NCI-H460 (cell line): ENCODE measurements at regions not wholly inside any gene's neighbourhood (a gene's known extent, or its start where the extent isn't known, plus 50 kb on each side); places are given as distances from the start of the nearest gene placed in this dataset.
A peak's percentile ranks its signal among the peaks of the same experiment; 100 is the strongest.
"Not testable (repeated sequence)": the region's sequence is repeated elsewhere in the genome, so short reads cannot be mapped to it uniquely, and the experiment has no call there.

ENCODE experiments used
- DNase-seq: peaks from one replicate; pipeline ENCODE4 v3.0.0-alpha.2; 2016; ENCODE audit warnings: low read depth; ENCODE audit errors: extremely low read depth

GRCh38 chr6:27095914-27096313 is 151.6 kb upstream of the PRSS16 start:
- DNase-seq: no peak

GRCh38 chr6:27096834-27097511 is 150.5 kb upstream of the PRSS16 start:
- DNase-seq: peak; percentile 49

DNA sequence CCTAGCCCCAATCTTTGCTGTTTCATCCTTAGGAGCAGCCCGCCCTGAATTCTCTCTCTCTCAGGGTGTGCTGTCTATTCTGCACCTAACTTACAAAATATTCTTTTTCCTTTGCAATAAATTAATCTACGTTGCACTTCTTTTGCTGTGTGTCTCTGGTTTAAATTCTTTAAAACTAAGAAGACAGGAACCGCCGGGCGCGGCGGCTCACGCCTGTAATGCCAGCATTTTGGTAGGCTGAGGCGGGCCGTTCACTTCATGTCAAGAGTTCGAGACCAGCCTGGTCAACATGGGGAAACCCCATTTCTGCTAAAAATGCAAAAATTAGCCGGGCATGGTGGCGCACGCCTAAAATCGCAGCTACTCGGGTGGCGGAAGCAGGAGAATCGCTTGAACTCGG is 148.5 kb upstream of the PRSS16 start:
- DNase-seq: no peak

GRCh38 chr6:27100921-27101320 is 146.6 kb upstream of the PRSS16 start:
- DNase-seq: no peak

- DNase-seq: no peak
Measured at GRCh38 chr6:27101824-27102223, 145.7 kb upstream of the PRSS16 start.

DNA sequence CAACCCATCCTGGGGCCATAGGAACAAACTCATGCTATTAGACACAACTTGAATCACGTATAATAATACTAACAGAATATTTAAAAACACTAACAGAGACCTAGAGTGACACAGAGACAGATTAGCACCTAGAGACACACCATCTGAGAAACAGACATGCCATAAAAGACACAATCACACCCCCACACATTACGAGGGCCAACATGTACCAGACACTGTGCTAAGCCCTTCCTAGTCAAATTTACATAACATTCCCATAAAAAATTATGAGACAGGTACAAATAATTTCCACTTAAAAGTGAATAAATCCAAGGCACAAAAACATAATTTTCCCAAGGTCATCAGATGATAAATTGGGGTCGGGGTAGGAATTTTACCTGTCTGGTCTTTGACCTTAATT is 141.1 kb upstream of the PRSS16 start:
- DNase-seq: no peak

DNA sequence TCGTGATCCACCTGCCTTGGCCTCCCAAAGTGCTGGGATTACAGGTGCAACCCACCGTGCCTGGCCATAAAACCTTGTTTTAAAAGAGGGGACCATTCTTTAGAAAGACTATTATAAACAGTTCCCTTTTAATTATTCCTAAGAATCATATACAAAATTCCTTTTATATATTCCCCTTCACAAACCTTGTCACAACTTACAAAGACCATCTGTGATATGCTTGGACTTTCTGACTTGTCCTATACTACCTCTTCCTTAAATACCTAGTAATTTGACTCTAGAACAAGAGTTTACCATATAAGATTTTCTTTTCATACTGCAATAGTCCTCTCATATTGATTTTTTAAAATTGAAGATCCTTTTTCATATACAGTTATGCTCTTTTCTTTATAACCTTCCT is 135.8 kb upstream of the PRSS16 start:
- no peak for DNase-seq

DNA sequence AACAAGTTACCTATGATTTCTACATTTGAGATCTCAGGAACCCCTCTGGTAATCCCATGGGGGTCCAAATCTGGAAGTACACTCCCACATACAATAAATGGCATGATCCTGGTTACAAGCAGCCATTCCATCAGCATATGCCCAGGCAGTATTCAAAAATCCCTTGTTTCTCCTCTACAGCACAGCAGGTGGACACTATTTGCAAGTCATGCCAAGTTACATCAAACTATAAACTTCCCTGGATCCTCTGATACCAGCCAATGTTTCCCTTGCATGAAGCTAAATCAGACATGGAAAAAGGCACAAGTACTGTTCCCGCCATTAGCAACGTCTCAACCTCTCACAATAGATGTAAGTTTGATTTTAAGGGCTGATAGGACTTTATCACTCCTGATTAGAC is 134.5 kb upstream of the PRSS16 start:
- no peak for DNase-seq

GRCh38 chr6:27119329-27119728 is 128.2 kb upstream of the PRSS16 start:
- DNase-seq: no peak

DNA sequence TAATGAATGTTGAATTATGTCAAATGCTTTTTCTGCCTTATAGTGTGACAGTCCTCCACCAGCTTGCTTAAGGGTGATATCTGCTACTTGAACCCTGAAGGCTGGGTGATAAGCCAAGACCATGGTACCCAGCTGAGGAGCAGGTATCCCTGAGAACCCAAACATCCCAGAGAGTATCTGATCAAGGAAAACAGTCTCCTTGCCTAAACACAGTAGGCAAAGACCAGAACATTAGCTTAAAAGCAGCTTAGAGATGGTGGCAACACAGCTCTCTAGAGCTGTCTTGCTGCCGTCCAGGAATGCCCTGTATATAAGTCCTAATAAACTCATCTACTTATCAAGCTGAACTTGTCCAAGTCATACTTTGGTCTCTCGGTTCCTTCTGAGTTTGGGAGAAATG is 127.7 kb upstream of the PRSS16 start:
- no peak for DNase-seq

DNA sequence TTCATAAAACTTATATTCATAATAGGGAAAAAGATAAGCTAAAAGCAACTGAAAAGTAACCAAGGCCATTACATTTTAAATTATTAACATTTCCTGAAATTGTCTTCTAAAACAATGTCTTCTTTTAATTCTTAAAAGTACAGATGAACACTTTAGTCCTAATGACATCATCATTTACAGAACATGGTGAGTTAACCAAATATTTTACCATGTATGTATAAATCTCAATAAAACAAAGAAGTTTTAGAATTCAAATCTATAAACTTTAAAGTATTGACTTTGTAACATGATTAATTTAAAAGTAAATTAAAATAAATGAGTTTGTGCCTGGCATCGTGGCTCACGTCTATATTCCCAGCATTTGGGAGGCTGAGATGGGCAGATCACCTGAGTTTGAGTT is 125.9 kb upstream of the PRSS16 start:
- DNase-seq: no peak

DNA sequence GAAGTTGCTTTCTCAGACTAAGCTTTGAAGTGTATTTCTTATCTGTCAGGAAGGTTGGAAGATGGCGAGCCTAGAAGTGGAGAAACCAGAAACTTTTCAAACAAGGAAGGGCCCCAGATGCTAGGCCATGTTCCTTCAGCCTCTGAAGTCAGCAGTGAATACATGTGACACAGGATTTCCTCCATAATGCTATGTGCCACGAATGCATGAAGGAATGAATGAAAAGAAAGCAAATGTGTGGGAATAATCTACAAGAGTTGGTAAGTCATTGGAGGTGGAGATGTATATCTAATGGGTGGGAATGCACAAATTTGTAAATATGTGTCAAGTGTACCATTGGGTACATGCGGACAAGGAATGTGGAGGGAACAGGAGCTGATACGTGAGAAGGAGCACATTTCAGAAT is 123.2 kb upstream of the PRSS16 start:
- no peak for DNase-seq

DNA sequence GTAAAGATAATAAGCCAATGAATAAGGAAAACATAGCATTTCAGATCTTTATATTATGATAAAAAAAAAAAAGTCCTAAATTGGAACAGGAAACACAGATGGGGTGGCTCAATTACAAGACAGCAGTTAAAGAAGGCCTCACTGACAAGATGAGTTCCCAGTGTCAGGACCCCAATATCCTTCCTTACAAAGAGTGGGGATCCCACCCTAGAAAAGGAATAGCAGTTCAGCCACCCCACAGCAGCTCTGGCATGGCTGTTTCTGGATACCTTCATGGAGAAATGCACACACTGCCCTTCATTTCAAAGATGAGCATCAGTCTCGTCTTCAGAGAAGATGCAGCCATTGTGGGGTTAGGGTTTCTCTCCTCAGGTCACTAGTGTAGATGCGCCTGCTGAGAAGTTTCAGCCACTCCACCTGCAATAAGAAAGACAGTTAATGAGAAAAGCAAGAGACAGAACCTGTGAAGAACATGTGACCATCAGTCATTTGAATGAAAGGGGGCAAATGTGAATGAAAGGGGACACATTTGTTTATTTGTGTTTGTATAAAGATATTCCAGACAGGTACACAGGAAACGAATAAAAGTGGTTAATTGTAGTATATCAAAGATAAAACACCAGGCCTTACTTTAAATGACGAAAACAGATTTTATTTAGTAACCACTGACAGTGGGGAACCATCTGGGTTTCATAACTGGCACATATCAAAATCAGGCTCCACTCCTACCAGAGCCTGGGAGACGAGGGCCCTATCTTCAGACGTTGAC is 121.3 kb upstream of the PRSS16 start:
- no peak for DNase-seq

- peak; percentile 88 for DNase-seq
Measured at GRCh38 chr6:27126815-27127537, 120.5 kb upstream of the PRSS16 start.

DNA sequence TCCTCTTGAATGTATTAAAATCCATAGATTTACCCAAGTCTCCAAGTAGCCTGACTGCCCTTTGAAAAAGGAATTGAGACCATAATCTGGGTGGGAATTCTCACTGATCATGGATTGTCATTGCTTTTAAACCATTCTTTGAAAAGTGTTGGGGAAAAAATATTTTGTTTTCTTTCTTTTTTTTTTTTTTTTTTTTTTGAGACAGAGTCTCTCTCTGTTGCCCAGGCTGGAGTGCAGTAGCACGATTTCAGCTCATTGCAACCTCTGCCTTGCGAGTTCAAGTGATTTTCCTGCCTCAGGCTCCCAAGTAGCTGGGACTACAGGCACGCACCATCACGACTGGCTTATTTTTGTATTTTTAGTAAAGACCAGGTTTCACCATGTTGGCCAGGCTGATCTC is 119.6 kb upstream of the PRSS16 start:
- not testable (repeated sequence) for DNase-seq

GRCh38 chr6:27128311-27129094 is 119.0 kb upstream of the PRSS16 start:
- DNase-seq: no peak

DNA sequence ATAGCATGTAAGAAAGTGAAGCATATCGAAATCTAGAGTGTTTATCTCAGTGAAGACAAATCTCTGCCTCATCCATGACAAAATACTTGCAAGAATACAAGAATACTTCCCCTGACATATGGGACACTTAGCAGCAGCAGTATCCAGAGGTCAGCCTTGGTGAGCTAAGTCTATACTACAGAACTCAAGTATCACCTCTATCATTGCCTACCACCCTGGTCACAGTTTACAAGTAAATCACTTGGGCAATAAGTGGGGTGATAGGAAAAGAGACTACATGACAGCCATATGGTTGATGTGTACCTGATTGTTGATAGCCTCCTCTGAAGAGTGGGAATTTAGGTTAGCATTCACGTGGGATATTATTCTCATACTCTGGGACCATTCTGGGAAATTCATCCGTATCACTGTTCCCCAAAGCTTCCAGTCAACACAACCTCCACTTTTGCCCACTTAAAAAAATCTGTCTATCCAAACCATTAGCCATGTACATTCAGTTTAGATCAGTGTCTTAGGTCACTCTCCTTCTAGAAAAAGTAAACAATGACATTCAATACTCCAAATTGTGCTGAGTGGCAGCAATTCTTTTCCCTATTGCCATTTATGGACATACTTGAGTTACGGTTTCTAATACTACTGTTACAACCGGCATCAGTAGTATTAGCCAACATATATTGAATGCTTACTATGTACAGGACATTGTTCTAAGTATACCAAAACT is 118.2 kb upstream of the PRSS16 start:
- no peak for DNase-seq

GRCh38 chr6:27129917-27130316 is 117.6 kb upstream of the PRSS16 start:
- DNase-seq: no peak

DNA sequence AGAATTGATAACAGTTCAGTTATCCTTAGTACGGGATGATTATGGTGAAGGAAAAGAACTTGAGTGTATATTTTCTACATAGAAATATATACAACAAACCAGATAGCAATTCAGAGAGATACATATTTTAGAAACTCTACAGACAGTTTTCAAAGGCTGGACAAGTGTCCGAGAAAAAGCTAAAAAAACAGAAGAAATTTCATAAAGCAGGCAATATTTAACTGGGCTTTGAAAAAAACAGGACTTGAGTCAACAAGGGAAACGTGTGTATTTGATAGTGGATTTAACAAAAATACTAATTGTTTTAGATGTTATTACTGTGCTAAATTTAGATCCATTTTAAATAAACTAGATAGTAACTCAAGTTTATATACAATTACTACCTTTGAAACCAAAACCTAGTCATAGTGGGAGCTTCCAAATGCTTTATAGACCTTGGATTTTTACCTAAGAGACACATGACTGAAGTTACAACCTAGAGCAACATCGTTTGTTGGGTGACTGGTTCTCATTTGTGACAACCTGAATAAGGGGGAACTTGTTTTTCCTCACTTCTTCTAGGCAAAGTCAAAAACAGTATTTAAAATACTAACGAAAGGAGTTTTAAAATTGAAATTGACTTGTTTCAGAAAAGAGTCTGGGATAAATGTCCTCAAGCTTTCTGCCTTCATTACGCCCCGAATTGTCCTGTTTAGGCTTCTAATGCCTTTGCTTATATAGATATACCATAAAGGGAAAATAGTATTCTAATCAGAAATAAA is 116.7 kb upstream of the PRSS16 start:
- DNase-seq: no peak

DNA sequence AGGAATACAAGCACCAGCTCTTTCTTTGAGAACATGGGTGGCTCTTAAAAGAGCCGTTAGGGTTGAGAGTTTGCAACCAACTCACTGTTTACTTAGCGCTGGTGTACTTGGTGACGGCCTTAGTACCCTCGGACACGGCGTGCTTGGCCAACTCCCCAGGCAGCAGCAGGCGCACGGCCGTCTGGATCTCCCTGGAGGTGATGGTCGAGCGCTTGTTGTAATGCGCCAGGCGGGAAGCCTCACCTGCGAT is 115.3 kb upstream of the PRSS16 start:
- not testable (repeated sequence) for DNase-seq
